ENCODE measurements at regions not wholly inside any gene's neighbourhood (a gene's known extent, or its start where the extent isn't known, plus 50 kb on each side); places are given as distances from the start of the nearest gene placed in this dataset.
"Not testable (repeated sequence)": the region's sequence is repeated elsewhere in the genome, so short reads cannot be mapped to it uniquely, and the experiment has no call there.

- Histone ChIP-seq H3K4me1 (ENCODE audit: control insufficient read depth, insufficient read depth, low read length) (no peaks in the 10 kb centered on the region), H3K9me3 (replicated peaks; ENCODE audit: control insufficient read depth, low read depth, low read length) (no peaks in the 10 kb centered on the region), H3K27ac (ENCODE audit: low read length) (no peak overlapping the region), H3K36me3 (ENCODE audit: control insufficient read depth, insufficient read depth, low read length) (no peaks in the 10 kb centered on the region), H3K4me3 (ENCODE audit: low read length) (no peak overlapping the region), H3K27me3 (ENCODE audit: control insufficient read depth, insufficient read depth, low read length) (no peaks in the 10 kb centered on the region)
- WGBS (ENCODE audit: insufficient coverage), result 57% methylated on average over 1 of the region's 1 CpG
- no peak for DNase-seq
These were observed 142.9 kb downstream of the TPBG start for GRCh38 chr6:82506526-82506925.

GRCh38 chr6:82507112-82507511 is 143.5 kb downstream of the TPBG start:
- H3K4me3 ChIP-seq (ENCODE audit: low read length), result no peak overlapping the region
- H3K4me1 ChIP-seq (ENCODE audit: control insufficient read depth, insufficient read depth, low read length), result no peaks in the 10 kb centered on the region
- H3K9me3 ChIP-seq (replicated peaks; ENCODE audit: control insufficient read depth, low read depth, low read length), result no peaks in the 10 kb centered on the region
- H3K27me3 ChIP-seq (ENCODE audit: control insufficient read depth, insufficient read depth, low read length), result no peaks in the 10 kb centered on the region
- H3K27ac ChIP-seq (ENCODE audit: low read length), result no peak overlapping the region
- no peak for DNase-seq
- no CpG with 5 or more reads among the region's 1 CpG for WGBS (ENCODE audit: insufficient coverage)
- no peaks in the 10 kb centered on the region for H3K36me3 ChIP-seq (ENCODE audit: control insufficient read depth, insufficient read depth, low read length)

- H3K36me3 ChIP-seq (ENCODE audit: control insufficient read depth, insufficient read depth, low read length), result no peaks in the 10 kb centered on the region
- no peak overlapping the region for H3K4me3 ChIP-seq (ENCODE audit: low read length)
- no peak for DNase-seq
- no peaks in the 10 kb centered on the region for H3K4me1 ChIP-seq (ENCODE audit: control insufficient read depth, insufficient read depth, low read length)
- no peaks in the 10 kb centered on the region for H3K27me3 ChIP-seq (ENCODE audit: control insufficient read depth, insufficient read depth, low read length)
- H3K27ac ChIP-seq (ENCODE audit: low read length), result no peak overlapping the region
- no peaks in the 10 kb centered on the region for H3K9me3 ChIP-seq (replicated peaks; ENCODE audit: control insufficient read depth, low read depth, low read length)
- WGBS (ENCODE audit: insufficient coverage), result no CpG with 5 or more reads among the region's 2 CpGs
These were observed 147.9 kb downstream of the TPBG start for GRCh38 chr6:82511546-82511945.

DNA sequence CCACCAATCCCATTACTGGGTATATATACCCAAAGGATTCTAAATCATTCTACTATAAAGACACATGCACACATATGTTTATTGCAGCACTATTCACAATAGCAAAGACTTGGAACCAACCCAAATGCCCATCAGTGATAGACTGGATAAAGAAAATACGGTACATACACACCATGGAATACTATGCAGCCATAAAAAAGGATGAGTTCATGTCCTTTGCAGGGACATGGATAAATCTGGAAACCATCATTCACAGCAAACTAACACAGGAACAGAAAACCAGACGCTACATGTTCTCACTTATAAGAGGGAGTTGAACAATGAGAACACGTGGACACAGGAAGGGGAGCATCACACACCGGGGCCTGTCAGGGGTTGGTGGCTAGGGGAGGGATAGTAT is 154.3 kb downstream of the TPBG start:
- not testable (repeated sequence) for DNase-seq; H3K36me3 ChIP-seq (ENCODE audit: control insufficient read depth, insufficient read depth, low read length); H3K4me1 ChIP-seq (ENCODE audit: control insufficient read depth, insufficient read depth, low read length); H3K27ac ChIP-seq (ENCODE audit: low read length); H3K27me3 ChIP-seq (ENCODE audit: control insufficient read depth, insufficient read depth, low read length); H3K4me3 ChIP-seq (ENCODE audit: low read length); H3K9me3 ChIP-seq (replicated peaks; ENCODE audit: control insufficient read depth, low read depth, low read length)
- WGBS (ENCODE audit: insufficient coverage), result no CpG with 5 or more reads among the region's 4 CpGs

DNA sequence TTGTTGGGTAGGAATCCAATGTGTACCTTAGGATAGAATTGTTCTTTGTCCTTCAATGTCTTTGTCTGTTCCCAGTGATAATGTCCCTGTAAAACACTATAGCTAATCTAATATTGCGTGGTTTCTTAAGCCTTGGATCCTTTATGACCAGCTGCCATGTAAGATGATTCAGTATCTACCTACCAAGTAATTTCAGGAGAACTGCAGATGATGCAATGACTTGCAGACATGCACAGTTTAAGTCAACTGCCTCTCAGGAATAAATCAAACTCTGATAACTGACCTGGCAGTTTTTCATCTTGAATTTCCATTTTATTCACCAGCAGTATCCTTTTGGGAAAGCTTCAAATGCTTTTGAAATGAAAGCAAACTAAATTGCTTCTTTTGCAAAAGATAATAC is 157.8 kb downstream of the TPBG start:
- Histone ChIP-seq H3K4me3 (ENCODE audit: low read length) (no peak overlapping the region), H3K36me3 (ENCODE audit: control insufficient read depth, insufficient read depth, low read length) (no peaks in the 10 kb centered on the region), H3K27ac (ENCODE audit: low read length) (no peak overlapping the region), H3K27me3 (ENCODE audit: control insufficient read depth, insufficient read depth, low read length) (no peaks in the 10 kb centered on the region), H3K9me3 (replicated peaks; ENCODE audit: control insufficient read depth, low read depth, low read length) (no peaks in the 10 kb centered on the region), H3K4me1 (ENCODE audit: control insufficient read depth, insufficient read depth, low read length) (no peaks in the 10 kb centered on the region)
- WGBS (ENCODE audit: insufficient coverage), result 83% methylated on average over 1 of the region's 1 CpG
- no peak for DNase-seq

- WGBS (ENCODE audit: insufficient coverage), result 60% methylated on average over 1 of the region's 2 CpGs
- no peak for DNase-seq
These were observed 158.2 kb downstream of the TPBG start for GRCh38 chr6:82521861-82522260.

DNA sequence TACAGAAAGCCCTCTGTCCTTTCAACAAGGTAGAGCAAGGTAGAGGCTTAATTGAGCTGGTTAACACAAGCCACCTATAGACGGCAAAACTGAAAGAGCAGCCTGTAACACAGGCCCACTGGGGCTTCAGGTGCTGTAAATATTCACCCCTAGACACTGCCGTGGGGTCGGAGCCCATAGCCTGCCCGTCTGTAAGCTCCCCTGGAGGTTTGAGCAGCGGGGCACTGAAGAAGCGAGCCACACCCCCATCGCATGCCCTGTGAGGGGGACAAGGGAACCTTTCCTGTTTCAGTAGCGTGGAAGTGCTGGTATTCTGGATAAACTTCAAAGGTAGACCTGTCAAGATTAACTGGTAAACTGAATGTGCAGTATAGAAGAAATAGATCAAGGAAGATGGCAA is 160.4 kb downstream of the TPBG start:
- Histone ChIP-seq H3K36me3 (ENCODE audit: control insufficient read depth, insufficient read depth, low read length) (no peaks in the 10 kb centered on the region), H3K4me3 (ENCODE audit: low read length) (no peak overlapping the region), H3K9me3 (replicated peaks; ENCODE audit: control insufficient read depth, low read depth, low read length) (no peaks in the 10 kb centered on the region), H3K4me1 (ENCODE audit: control insufficient read depth, insufficient read depth, low read length) (no peaks in the 10 kb centered on the region), H3K27me3 (ENCODE audit: control insufficient read depth, insufficient read depth, low read length) (no peaks in the 10 kb centered on the region), H3K27ac (ENCODE audit: low read length) (no peak overlapping the region)
- 68% methylated on average over 8 of the region's 8 CpGs for WGBS (ENCODE audit: insufficient coverage)
- DNase-seq, result no peak

More at GRCh38 chr6:82521861-82522260, 158.2 kb downstream of the TPBG start:
- Histone ChIP-seq H3K9me3 (replicated peaks; ENCODE audit: control insufficient read depth, low read depth, low read length) (no peaks in the 10 kb centered on the region), H3K4me3 (ENCODE audit: low read length) (no peak overlapping the region), H3K4me1 (ENCODE audit: control insufficient read depth, insufficient read depth, low read length) (no peaks in the 10 kb centered on the region), H3K36me3 (ENCODE audit: control insufficient read depth, insufficient read depth, low read length) (no peaks in the 10 kb centered on the region), H3K27ac (ENCODE audit: low read length) (no peak overlapping the region), H3K27me3 (ENCODE audit: control insufficient read depth, insufficient read depth, low read length) (no peaks in the 10 kb centered on the region)

GRCh38 chr6:82525775-82526495 is 162.3 kb downstream of the TPBG start:
- 42% methylated on average over 3 of the region's 4 CpGs for WGBS (ENCODE audit: insufficient coverage)
- DNase-seq, result no peak
- Histone ChIP-seq H3K27ac (ENCODE audit: low read length) (no peak overlapping the region), H3K27me3 (ENCODE audit: control insufficient read depth, insufficient read depth, low read length) (no peaks in the 10 kb centered on the region), H3K36me3 (ENCODE audit: control insufficient read depth, insufficient read depth, low read length) (no peaks in the 10 kb centered on the region), H3K4me3 (ENCODE audit: low read length) (no peak overlapping the region), H3K4me1 (ENCODE audit: control insufficient read depth, insufficient read depth, low read length) (no peaks in the 10 kb centered on the region), H3K9me3 (replicated peaks; ENCODE audit: control insufficient read depth, low read depth, low read length) (no peaks in the 10 kb centered on the region)

DNA sequence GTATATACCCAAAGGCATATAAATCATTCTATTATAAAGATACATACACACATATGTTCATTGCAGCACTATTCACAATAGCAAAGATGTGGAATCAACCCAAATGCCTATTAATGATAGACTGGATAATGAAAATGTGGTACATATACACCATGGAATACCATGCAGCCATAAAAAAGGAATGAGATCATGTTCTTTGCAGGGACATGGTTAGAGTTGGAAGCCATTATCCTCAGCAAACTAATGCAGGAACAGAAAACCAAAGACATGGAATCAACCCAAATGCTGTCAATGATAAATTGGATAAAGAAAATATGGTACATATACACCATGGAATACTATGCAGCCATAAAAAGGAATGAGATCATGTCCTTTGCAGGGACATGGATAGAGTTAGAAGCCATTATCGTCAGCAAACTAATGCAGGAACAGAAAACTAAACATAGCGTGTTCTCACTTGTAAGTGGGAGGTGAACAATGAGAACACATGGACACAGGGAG is 166.4 kb downstream of the TPBG start:
- H3K4me3 ChIP-seq (ENCODE audit: low read length); H3K27ac ChIP-seq (ENCODE audit: low read length); H3K27me3 ChIP-seq (ENCODE audit: control insufficient read depth, insufficient read depth, low read length); H3K4me1 ChIP-seq (ENCODE audit: control insufficient read depth, insufficient read depth, low read length); DNase-seq; H3K36me3 ChIP-seq (ENCODE audit: control insufficient read depth, insufficient read depth, low read length); H3K9me3 ChIP-seq (replicated peaks; ENCODE audit: control insufficient read depth, low read depth, low read length): not testable (repeated sequence)
- 100% methylated on average over 2 of the region's 2 CpGs for WGBS (ENCODE audit: insufficient coverage)

DNA sequence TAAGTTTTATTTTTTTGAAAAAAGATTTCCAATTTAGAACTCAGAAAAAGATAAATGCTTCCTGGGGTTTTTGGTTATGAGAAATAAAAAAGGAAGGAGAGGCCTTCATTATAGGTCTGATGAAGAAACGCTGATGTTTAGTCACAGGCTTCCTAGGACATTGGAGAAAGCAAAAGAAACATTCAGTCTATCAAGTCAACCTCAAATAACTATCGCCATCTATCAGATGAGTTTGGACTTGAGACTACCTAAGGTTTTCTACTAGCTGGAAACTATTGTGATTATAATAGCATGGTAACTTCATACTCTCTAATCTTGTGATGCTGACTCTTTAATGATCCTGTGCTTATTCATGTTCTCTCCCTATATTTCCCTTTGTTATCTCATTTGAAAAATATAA is 171.3 kb downstream of the TPBG start:
- WGBS (ENCODE audit: insufficient coverage), result no CpG with 5 or more reads among the region's 2 CpGs
- Histone ChIP-seq H3K27me3 (ENCODE audit: control insufficient read depth, insufficient read depth, low read length) (no peaks in the 10 kb centered on the region), H3K4me1 (ENCODE audit: control insufficient read depth, insufficient read depth, low read length) (no peaks in the 10 kb centered on the region), H3K27ac (ENCODE audit: low read length) (no peak overlapping the region), H3K4me3 (ENCODE audit: low read length) (no peak overlapping the region), H3K36me3 (ENCODE audit: control insufficient read depth, insufficient read depth, low read length) (no peaks in the 10 kb centered on the region), H3K9me3 (replicated peaks; ENCODE audit: control insufficient read depth, low read depth, low read length) (no peaks in the 10 kb centered on the region)
- no peak for DNase-seq

DNA sequence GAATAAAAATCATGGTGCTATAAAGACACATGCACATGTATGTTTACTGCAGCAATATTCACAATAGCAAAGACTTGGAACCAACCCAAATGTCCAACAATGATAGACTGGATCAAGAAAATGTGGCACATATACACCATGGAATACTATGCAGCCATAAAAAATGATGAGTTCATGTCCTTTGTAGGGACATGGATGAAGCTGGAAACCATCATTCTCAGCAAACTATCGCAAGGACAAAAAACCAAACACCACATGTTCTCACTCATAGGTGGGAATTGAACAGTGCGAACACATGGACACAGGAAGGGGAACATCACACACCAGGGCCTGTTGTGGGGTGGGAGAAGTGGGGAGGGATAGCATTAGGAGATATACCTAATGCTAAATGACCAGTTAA is 185.9 kb downstream of the TPBG start:
- no CpG with 5 or more reads among the region's 2 CpGs for WGBS (ENCODE audit: insufficient coverage)
- not testable (repeated sequence) for H3K4me3 ChIP-seq (ENCODE audit: low read length); DNase-seq; H3K9me3 ChIP-seq (replicated peaks; ENCODE audit: control insufficient read depth, low read depth, low read length); H3K4me1 ChIP-seq (ENCODE audit: control insufficient read depth, insufficient read depth, low read length); H3K36me3 ChIP-seq (ENCODE audit: control insufficient read depth, insufficient read depth, low read length); H3K27me3 ChIP-seq (ENCODE audit: control insufficient read depth, insufficient read depth, low read length); H3K27ac ChIP-seq (ENCODE audit: low read length)

All from muscle of leg (tissue), 3 donors.